SU-DHL-6 (cell line): ENCODE measurements at regions not wholly inside any gene's neighbourhood (a gene's known extent, or its start where the extent isn't known, plus 50 kb on each side); places are given as distances from the start of the nearest gene placed in this dataset.
"Not testable (repeated sequence)": the region's sequence is repeated elsewhere in the genome, so short reads cannot be mapped to it uniquely, and the experiment has no call there.

Experiments used
- H2AFZ ChIP-seq: fragments of 200-600 bp; sonication (generic); 2 replicates; pipeline ENCODE4 v1.6.1; 2014; ENCODE audit warnings: low read depth, mild to moderate bottlenecking, moderate library complexity, mixed read lengths, antibody characterized with exemption, low read length; ENCODE audit not compliant: severe bottlenecking
- H3F3A ChIP-seq: fragments of 200-600 bp; shearing (Covaris generic); 2 replicates; pipeline ENCODE4 v1.6.0; 2016; ENCODE audit warnings: antibody characterized with exemption, mild to moderate bottlenecking; ENCODE audit not compliant: insufficient read depth
- H3K27ac ChIP-seq: fragments of 200-600 bp; sonication (generic); 2 replicates; pipeline ENCODE4 v1.5.1; 2016; ENCODE audit warnings: low read depth, mild to moderate bottlenecking, low read length, moderate library complexity, mixed read lengths
- H3K27me3 ChIP-seq: fragments of 200-600 bp; sonication (generic), shearing (Covaris generic); 2 replicates; pipeline ENCODE4 v1.6.0; 2014; ENCODE audit warnings: mild to moderate bottlenecking, low read length
- H3K36me3 ChIP-seq: fragments of 200-600 bp; sonication (generic); 2 replicates; pipeline ENCODE4 v1.6.1; 2014; ENCODE audit warnings: mild to moderate bottlenecking, low read length, mixed read lengths
- H3K4me2 ChIP-seq: fragments of 300-600, 200-600 bp; shearing (Covaris generic), sonication (generic); 2 replicates; pipeline ENCODE4 v1.6.0; 2014; ENCODE audit warnings: low read length, low read depth, mild to moderate bottlenecking; ENCODE audit not compliant: poor library complexity, severe bottlenecking
- H3K4me3 ChIP-seq: fragments of 200-600 bp; sonication (generic); 2 replicates; pipeline ENCODE4 v1.5.1; 2014; ENCODE audit warnings: antibody characterized with exemption, low read length, mild to moderate bottlenecking, mixed read lengths; ENCODE audit not compliant: insufficient read depth, poor library complexity, severe bottlenecking
- H3K79me2 ChIP-seq: fragments of 200-600 bp; sonication (generic); 2 replicates; pipeline ENCODE4 v1.6.1; 2014; ENCODE audit warnings: mild to moderate bottlenecking, low read length, moderate library complexity; ENCODE audit not compliant: insufficient read depth
- H3K9ac ChIP-seq: fragments of 200-600 bp; sonication (generic); 2 replicates; pipeline ENCODE4 v1.7.0; 2014; ENCODE audit warnings: mild to moderate bottlenecking, low read length
- H3K9me2 ChIP-seq: fragments of 200-600 bp; sonication (generic); replicated peaks from 2 replicates; pipeline ENCODE4 v1.6.1; 2014; ENCODE audit warnings: low read length; ENCODE audit not compliant: insufficient read depth
- H3K9me3 ChIP-seq: fragments of 200-600 bp; sonication (generic); 2 replicates; pipeline ENCODE4 v1.6.1; 2014; ENCODE audit warnings: low read length, mixed read lengths; ENCODE audit not compliant: insufficient read depth
- H4K20me1 ChIP-seq: fragments of 200-600 bp; sonication (generic); 2 replicates; pipeline ENCODE4 v1.6.1; 2014; ENCODE audit warnings: low read depth, mild to moderate bottlenecking, antibody characterized with exemption, low read length, moderate library complexity, mixed read lengths
- CTCF ChIP-seq: fragments of 200-600 bp; sonication (generic); IDR thresholded peaks from one replicate; pipeline ENCODE4 v1.5.1; 2017; ENCODE audit warnings: antibody characterized with exemption, mild to moderate bottlenecking, low read length, moderate library complexity; ENCODE audit not compliant: insufficient read depth, poor library complexity, severe bottlenecking
- EZH2phosphoT487 ChIP-seq: fragments of 200-600 bp; sonication (generic), shearing (Covaris generic); conservative IDR thresholded peaks from 2 replicates; pipeline ENCODE4 v1.6.1; 2018; ENCODE audit warnings: mild to moderate bottlenecking, antibody characterized with exemption, low read length, moderate library complexity, mixed read lengths

GRCh38 chr1:193884848-193885558, 698.6 kb upstream of the B3GALT2 start:
- no peak for TF ChIP-seq CTCF
- no peak for TF ChIP-seq EZH2phosphoT487

GRCh38 chr1:193877920-193878319, 691.5 kb upstream of the B3GALT2 start:
- H3K79me2 ChIP-seq, H3K4me3 ChIP-seq, H3F3A ChIP-seq, H3K27me3 ChIP-seq, H3K27ac ChIP-seq, H3K9me3 ChIP-seq, H3K9ac ChIP-seq, H2AFZ ChIP-seq, H3K36me3 ChIP-seq, H3K4me2 ChIP-seq, H3K9me2 ChIP-seq, H4K20me1 ChIP-seq: not testable (repeated sequence)

More at GRCh38 chr1:193884848-193885558, 698.6 kb upstream of the B3GALT2 start:
- no peaks in the 10 kb centered on the region for H3K79me2 ChIP-seq
- no peak overlapping the region for H3K4me3 ChIP-seq
- no peaks in the 10 kb centered on the region for H3K9me3 ChIP-seq
- peak overlapping the region; percentile 48 for H2AFZ ChIP-seq
- H3K27me3 ChIP-seq = no peaks in the 10 kb centered on the region
- no peaks in the 10 kb centered on the region for H3F3A ChIP-seq
- H3K4me2 ChIP-seq = no peak overlapping the region
- H3K9me2 ChIP-seq = no peaks in the 10 kb centered on the region
- H4K20me1 ChIP-seq = no peaks in the 10 kb centered on the region
- no peak overlapping the region for H3K27ac ChIP-seq
- no peaks in the 10 kb centered on the region for H3K36me3 ChIP-seq
- H3K9ac ChIP-seq = no peak overlapping the region

- no peaks in the 10 kb centered on the region for H3K27me3 ChIP-seq
- H2AFZ ChIP-seq = no peak overlapping the region
- H4K20me1 ChIP-seq = no peaks in the 10 kb centered on the region
- no peaks in the 10 kb centered on the region for H3K9me2 ChIP-seq
- H3F3A ChIP-seq = no peaks in the 10 kb centered on the region
- no peak for TF ChIP-seq EZH2phosphoT487
- H3K9ac ChIP-seq = no peak overlapping the region
- no peaks in the 10 kb centered on the region for H3K9me3 ChIP-seq
- no peak overlapping the region for H3K4me3 ChIP-seq
- H3K4me2 ChIP-seq = no peak overlapping the region
- H3K27ac ChIP-seq = no peak overlapping the region
- H3K79me2 ChIP-seq = no peaks in the 10 kb centered on the region
- no peaks in the 10 kb centered on the region for H3K36me3 ChIP-seq
These were observed 682.0 kb upstream of the B3GALT2 start for GRCh38 chr1:193868425-193868824.

- no peak overlapping the region for H3K9ac ChIP-seq
- H3K9me2 ChIP-seq = no peaks in the 10 kb centered on the region
- H3K27ac ChIP-seq = no peak overlapping the region
- H3K27me3 ChIP-seq = no peaks in the 10 kb centered on the region
- no peaks in the 10 kb centered on the region for H4K20me1 ChIP-seq
- H2AFZ ChIP-seq = peak overlapping the region; percentile 58
- H3F3A ChIP-seq = no peaks in the 10 kb centered on the region
- no peaks in the 10 kb centered on the region for H3K36me3 ChIP-seq
- TF ChIP-seq EZH2phosphoT487 = no peak
- 0 out of 2 replicates have a peak, but pooled peaks cover 7% of the 10 kb centered on the region for H3K9me3 ChIP-seq
- no peak overlapping the region for H3K4me3 ChIP-seq
- H3K79me2 ChIP-seq = no peaks in the 10 kb centered on the region
- no peak overlapping the region for H3K4me2 ChIP-seq
These were observed 669.8 kb upstream of the B3GALT2 start for GRCh38 chr1:193856261-193856660.

- H3K36me3 ChIP-seq = no peaks in the 10 kb centered on the region
- no peak overlapping the region for H3K4me2 ChIP-seq
- TF ChIP-seq CTCF (no peak), EZH2phosphoT487 (no peak)
- H4K20me1 ChIP-seq = no peaks in the 10 kb centered on the region
- H3K79me2 ChIP-seq = no peaks in the 10 kb centered on the region
- H3K27me3 ChIP-seq = no peaks in the 10 kb centered on the region
- no peak overlapping the region for H3K27ac ChIP-seq
- H2AFZ ChIP-seq = peak overlapping the region; percentile 92
- 0 out of 2 replicates have a peak, but pooled peaks cover 7% of the 10 kb centered on the region for H3K9me3 ChIP-seq
- no peak overlapping the region for H3K9ac ChIP-seq
- no peaks in the 10 kb centered on the region for H3F3A ChIP-seq
- no peak overlapping the region for H3K4me3 ChIP-seq
- H3K9me2 ChIP-seq = no peaks in the 10 kb centered on the region
These were observed 664.3 kb upstream of the B3GALT2 start for GRCh38 chr1:193850745-193851144.
